ENCODE measurements at regions not wholly inside any gene's neighbourhood (a gene's known extent, or its start where the extent isn't known, plus 50 kb on each side); places are given as distances from the start of the nearest gene placed in this dataset.

DNA sequence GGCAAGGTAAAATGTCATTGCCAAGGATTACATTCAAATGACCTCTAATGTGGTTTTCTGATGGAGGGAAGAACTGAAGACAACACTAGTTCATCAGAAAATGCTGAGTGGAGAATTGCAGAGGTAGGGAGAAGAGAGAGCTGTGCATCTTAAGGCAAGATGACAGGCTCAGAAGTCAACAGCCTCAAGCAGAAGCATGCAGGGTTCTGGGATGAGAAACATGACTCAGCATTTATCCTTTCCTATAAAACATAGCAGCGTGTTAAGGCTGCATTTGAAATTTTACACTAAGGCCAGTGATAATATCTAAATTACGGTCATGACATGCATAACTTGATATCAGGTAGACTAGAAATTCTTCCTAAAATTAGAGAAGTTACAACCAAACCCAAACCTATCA, 53.7 kb upstream of the DYRK2 start:
- no peak for DNase-seq (ENCODE audit: low spot score)
- in situ Hi-C loops (cut with HindIII; ENCODE audit: low sequenced_read_pairs) = no loop called here

DNA sequence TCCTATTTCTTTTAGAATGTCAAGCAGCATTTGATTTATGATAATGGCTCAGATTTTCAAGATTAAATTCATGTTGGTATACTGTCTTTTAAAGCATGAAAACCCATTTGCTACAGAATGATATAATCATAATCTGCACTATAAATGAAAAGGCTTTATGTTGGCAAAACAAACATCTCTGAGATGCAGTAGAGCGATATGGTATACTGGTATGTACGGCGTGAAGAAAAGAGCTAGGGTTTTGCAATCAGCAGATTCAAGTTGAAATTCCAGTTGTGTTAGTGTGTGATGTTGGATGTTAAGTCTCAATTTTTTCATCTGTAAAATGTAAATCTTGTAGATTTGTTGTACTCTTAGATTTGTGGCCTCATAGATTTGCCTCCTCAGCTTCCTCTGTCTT, 53.2 kb upstream of the DYRK2 start:
- in situ Hi-C loops (cut with HindIII; ENCODE audit: low sequenced_read_pairs) = no loop called here
- DNase-seq (ENCODE audit: low spot score) = no peak

DNA sequence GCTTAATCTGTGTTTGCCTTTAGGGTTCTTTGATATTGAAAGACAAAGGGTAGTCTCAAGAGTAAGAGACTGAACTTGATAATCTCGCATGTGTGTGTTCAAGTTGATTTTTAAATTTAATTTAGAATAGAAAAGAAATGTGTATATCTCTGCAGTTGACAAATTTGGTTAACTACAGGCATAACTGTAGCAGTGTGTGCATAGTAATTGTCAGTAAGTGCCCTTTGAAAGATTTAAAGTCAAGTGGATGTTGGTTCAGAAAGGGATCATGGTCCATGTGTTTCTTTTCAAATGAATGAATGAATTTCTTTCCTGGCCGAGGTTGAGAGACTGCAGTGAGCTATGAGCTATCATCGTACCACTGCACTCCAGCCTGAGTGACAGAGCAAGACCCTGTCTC, 49.9 kb upstream of the DYRK2 start:
- in situ Hi-C loops (cut with HindIII; ENCODE audit: low sequenced_read_pairs) = no loop called here
- DNase-seq (ENCODE audit: low spot score) = no peak
